HG03571 (cell line): ENCODE measurements at regions not wholly inside any gene's neighbourhood (a gene's known extent, or its start where the extent isn't known, plus 50 kb on each side); places are given as distances from the start of the nearest gene placed in this dataset.

Experiments used
- ATAC-seq: cut with Tn5 transposase; IDR thresholded peaks from one replicate; pipeline ENCODE4 v1.9.1; 2021; ENCODE audit not compliant: unreplicated experiment

DNA sequence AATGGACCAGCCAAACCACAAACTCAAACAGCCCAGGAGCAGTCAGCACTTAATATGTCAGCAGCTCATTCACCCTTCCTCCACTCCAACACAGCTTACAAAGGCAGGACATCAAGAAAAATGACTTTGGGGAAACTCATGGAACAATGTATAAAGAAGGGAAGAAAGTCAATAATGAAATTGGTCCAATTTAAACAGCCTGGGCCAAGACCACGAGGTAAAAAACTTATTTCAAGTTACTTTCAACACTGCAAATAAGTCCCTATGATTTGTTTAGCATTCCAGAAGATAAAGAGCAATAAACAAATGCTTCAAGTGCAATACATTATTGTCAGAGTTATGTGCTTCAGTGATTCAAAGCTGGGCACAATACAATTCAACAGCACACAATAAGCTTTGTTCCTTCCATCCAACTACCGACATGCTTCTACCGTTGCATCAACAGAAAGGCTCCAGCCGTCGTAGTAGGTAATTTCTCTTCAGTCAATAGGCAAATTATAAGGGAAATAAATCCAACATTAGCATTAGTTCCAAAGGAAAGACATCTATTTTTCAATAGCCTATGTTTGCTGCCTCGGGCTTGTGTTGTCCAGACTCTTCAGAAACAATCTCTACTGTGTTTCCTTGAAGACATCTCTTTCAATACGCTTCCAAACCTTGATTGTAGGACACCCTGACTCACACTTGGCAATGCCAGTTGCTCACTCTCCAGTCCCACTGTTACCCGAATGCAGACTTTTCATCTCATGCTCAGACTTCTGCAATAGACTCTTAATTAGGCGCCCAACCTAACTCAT lies 225.7 kb downstream of the NUAK1 start:
- no peak for ATAC-seq

DNA sequence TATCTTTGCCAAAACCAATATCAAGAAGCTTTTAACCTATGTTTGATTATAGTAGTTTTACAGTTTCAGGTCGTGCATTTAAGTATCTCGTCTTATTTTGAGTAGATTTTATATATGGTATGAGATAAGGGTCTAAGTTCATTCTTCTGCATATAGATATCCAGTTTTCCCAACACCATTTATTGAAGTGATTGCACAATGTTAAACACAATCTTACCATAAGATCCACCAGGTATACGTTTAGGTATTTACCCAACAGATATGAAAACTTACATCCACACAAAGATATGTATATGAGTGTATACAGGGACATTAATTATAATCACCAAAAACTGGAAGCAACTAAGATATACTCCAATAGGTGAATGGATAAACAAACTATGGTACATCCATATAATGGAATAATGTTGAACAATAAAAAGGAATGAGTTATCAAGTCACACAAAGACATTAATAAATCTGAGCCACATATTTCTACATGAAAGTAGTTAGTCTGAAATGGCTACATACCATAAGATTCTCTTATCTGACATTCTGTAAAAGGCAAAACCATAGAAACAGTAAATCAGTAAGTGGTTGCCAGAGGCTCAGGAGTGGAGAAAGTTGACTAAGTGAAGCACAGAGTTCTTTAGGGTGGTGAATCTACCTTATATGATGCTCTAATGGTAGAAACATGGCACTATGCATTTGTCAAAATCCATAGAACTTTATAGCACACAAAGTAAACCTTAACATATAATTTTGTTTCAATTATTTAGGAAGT lies 222.6 kb downstream of the NUAK1 start:
- ATAC-seq = no peak

DNA sequence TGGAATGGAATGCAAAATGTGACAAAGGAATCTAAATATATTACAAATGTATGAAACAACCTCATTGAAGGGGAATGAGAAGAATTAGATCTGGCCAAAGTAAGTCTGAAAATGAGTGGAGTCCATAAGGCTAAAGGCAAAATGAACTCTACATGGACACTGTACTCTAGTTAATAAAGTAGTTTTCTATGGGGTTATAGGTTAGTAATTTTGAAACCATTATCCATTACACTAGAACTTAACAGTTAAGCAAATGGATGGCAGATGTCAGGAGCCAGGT lies 222.1 kb downstream of the NUAK1 start:
- ATAC-seq = no peak

DNA sequence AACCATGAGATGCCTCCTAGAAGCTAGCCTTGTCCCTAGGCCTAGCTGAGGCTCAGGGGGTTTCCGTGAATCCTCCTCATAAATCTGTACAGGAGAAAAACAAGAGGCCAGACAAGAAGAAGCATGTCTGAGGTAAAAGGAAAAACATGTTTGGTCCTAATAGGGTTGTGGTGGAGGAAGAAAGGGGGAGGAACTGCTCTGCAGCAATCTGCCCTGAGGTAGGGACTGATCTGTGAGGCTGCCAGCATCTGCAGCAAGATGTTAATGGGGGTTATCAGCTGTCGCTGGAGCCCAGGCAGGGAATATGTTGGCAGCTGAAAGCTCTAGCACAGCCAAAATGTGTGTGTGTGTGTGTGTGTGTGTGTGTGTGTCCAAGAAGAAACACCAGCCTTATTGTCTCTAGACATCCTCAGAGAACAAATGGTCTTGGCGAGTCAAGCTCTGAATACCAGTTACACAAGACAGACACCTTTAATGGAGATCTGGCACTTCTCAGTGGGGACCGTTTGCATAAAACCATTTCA lies 218.5 kb downstream of the NUAK1 start:
- no peak for ATAC-seq

DNA sequence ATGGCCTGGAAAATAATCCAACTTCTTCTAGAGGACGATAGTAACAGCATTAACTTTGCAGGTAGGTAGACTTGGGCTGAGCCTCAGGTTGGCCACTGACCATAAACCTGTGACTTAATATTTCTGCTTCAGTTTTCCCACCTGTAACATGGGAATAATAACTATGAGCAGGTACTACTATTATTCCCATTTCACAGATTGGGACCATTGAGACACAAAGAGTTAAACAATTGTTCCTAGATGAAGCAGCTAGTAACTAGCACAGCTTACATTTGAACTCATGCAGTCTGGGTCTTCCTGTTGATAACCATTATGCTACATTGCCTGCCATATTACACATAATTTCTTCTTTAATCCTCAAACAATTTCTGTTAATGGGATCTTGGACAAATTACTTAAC lies 217.7 kb downstream of the NUAK1 start:
- no peak for ATAC-seq

DNA sequence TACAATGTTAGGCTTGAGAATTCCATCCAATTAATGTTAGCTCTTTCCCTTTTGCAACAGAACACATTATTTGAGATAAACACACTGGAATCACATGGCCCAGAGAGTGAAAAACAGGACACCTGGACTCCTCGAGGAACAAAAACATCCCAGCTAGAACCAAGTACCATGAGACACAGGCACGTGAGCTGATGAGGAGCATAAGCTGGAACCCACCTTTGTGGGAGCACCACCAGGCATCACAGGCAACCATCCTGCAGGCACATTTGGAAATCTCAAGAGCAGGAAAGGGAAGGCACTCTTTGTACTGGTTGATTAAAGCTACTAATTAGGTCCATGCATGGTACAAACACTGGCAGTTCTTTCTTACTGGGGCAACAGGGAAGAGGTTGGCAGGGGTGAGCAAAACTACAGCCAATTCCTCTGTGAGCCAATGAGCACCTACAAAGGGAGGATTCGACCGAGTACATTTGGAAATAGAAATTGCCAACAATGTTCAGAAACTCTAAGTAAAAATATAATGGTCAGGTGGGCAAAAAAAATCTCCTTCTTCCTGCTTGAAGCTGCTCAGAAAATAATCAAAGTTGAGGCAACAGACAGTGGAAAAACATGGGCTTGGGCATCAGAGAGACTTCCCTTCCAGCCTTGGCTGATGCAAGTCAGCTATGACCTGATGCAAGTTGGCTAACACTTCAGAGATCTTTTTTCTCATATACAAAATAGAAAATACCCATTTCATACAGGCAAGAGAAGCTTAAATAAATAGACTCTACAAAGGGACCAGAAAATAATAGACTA lies 216.7 kb downstream of the NUAK1 start:
- ATAC-seq = no peak

DNA sequence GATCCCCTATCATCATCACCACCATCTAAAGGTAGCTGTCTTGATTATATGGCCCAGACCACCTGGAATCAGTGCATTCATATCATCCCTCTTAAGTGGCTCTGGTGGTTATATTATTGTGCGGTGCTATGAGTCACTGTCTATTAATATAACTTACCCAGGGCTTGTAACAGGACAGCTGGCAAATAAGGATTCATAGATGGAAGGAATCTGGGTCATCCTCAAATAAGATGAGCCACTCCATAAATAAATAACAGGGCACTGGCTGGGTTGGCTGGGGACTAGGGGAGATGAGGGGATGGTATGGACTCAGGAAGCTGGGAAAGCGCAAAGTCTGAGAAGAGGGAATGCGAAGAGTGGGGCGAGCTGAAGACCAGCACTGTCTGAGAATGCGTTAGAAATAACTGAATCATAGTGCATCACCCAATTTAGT lies 216.1 kb downstream of the NUAK1 start:
- no peak for ATAC-seq

DNA sequence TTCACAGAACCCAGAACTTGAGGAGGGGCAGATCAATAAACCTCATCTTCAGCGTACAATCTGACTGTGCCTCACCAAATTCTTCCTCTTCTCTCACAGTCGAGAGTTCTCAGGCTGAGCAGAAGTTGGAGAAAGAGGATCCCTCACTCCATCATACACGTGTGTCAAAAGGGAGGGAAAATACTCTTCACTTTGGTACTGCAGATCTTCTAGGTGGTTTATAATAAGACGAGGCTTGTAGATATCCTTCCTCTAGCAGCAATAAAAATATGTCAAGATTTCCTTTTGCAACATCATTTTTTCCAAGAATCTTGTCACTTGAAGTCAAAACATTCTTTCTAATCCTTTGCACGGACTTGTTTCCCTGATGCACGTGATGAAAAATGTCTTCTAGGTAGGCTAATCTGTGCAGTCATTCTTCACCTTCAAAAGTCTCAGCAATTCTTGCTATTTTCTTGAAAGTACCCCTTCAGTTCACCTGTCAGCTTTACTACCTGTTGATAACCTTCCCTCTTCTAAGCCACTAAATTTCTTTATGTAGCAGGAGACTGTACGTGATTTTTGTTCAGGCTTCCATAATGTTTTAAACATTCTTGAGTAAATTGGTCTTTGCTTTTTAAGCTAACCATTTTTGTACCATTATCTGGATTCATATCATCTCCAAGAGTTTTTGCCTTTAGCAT lies 214.1 kb downstream of the NUAK1 start:
- ATAC-seq = no peak

DNA sequence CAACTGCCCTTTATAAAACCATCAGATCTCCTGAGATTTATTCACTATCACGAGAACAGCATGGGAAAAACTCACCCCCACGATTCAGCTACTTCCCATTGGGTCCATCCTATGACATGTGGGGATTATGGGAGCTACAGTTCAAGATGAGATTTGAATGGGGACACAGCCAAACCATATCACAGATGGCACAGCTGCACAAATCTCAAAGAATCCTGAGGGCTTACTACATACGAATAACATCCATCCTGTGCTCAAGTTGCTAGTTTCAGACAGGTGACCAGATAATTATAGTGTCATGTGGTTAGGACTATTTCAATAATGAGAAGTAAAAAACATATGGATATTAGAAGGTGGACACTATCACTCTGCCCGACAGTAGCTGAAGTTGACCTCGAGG lies 211.2 kb downstream of the NUAK1 start:
- no peak for ATAC-seq

DNA sequence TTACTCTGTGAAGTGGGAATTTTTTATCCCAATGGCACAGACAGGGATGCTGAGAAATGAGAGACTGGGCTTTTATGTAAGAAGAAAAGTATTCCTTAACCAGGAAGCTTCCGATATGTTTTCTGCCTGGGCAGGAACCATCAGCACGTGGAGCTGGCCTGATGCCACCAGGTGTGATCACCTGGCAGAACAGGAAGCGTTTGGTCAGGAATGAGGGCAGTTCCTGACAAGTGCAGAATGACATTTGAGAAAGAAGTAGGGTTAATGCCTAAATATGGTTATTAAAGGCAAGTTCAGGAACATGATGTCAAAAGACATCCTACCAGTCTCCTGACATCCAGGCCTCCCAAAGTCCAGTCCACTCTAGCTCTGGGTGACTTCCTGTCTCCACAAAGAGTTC lies 210.3 kb downstream of the NUAK1 start:
- ATAC-seq = no peak

DNA sequence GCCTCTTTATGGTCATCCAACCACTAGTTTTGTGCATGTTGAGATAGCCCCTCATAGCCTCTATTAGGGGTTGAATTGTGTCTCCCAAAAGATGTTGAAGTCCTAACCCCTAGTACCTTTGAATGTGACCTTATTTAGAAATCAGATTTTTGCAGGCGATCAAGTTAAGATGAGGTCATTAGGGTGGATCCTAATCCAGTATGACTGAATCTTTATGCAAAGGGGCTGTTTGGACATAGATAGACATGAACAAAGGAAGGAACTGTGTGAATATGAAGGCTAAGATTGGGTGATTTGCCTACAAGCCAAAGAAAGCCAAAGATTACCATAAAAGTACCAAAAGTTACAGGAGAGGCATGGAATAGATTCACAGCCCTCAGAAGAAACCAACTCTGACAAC lies 209.6 kb downstream of the NUAK1 start:
- no peak for ATAC-seq

DNA sequence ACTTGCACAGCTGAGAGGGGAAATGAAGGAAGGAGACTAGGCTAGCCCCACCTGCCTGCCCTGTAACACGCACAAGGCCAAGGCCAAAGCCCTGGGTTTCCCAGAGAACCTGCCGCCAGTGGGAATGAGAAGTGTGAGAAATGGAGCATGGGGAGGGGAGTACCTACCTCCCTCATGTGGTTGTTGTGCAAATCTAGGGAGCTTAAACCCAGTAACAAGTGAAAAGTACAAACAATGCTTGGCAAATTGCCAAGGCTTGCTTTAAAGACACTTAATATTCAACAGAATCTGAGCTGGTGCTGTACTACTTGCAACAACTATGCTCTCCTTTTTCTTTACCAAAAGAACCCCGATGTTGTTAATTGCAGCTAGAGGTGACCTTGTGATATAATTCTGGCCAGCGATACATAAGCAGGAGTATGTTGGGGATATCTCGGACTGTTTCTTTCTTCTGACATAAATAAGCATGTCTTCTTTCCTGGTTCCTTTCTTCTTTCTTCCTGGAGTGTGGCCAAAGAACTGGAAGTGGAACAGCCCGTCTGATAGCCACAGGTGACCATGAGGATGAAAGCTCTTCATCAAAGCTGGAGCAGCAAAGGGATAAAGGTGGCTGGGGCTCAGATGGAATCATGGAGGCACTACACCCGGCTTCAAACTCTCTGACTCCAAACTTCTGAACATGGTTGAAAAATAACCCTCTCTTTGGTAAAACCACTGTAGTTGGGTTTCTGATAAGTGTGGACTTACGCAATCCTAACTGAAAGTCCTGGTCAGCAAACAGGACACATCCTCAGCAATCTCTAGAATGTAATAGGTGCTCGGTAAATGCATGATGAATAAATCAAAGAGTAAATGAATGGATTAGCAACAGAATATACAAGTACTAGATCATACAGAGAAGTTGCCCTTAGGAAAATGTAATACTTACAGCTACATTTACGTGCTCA lies 207.9 kb downstream of the NUAK1 start:
- ATAC-seq = no peak

DNA sequence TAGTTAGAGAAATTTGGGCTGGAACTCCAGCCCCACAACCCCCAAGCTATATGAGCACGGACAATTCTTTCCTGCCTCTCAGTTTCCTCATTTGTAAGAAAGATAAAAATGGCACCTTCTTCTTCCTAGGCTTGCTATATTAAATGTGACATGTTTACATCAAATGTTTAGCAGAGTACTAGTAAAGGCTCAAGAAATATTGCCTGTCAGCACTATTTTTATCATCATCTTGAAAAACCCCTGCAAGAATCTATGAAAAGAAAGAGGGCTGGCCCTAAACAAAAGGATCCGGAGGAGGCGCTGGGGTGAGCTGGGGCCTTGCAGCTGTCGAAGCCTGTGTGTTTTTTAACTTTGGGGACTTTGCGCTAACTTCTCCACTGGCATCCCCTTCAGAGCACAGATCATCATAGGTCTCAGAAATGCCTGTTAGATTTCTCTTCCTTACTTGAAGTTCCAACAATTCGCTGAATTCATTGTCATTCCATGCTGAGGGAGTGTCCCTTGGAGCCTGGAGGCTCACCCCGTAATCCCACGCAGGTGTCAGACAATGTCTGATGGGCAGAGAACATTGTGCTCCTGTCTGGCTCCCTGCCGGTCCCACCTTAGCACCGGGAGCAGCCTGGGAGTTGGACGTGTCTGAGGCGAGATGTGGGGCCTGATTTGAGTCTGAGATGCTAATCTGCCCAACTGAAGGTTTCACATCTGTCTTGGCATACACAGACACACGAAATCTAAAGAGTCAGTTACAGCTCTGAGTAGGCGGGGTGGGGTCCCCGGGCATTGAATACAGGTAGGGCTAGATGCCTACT lies 206.8 kb downstream of the NUAK1 start:
- no peak for ATAC-seq

DNA sequence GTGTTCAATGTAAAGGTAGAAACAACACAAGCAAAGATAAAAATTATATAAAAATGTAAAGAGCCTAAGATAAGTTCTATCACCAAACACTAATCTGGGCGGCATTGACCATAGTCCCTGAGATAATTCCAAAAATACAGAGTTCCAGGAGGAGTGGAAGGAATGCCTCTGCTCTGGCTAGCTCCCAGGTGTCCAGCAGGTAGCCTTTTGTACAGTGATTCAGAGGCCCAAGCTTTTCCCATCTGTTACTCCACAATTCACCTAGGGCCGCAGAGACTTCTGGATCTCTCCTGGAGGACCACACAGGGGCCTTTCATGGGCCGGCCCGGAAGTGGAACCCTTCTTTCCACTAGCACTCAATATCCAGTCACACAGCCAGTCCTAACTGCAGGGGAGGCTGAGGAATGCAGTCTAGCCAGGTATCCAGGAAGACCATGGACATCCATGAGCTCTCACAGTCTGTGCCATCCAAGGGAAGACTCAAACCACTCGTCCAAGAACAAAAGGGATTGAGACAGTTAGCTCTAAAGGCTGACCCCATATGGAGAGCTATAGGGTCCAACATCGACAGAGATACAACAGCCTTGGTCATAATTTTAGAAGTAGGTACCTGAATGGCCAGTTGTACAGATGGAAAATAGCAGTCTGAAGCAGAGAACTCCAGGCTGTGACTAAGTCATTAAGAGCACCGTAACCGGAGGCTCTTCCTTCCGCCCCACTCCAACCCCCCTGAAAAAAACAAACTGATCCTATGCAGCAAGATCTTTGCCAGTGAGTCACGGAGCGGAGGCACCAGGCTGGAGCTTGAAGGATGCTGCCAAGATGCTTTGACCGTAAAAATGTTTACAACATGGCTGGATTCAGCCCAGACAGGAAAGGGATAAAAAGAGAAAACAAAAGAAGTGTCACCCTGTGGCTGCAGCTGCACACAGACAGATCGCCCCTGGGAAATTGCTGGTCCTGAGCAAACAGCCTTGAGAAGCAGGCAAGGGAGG lies 204.8 kb downstream of the NUAK1 start:
- no peak for ATAC-seq

DNA sequence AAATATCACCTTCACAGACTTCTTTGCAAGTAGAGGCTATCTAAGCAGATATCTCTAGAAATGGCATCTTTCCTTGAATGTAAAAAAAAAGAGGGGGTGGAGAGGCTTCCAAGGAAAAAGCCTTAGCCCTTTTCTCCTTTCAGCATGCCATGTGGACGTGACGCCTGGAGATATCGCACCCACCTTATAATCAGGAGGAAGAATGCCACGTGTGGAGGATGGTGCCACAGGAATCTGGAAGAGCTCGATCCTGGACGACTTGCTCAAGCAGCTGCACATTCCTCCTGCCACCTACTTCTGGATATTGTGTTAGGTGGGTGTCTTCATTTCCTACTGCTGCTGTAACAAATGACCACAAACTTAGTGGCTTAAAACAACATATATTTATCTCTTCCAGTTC lies 203.6 kb downstream of the NUAK1 start:
- no peak for ATAC-seq

DNA sequence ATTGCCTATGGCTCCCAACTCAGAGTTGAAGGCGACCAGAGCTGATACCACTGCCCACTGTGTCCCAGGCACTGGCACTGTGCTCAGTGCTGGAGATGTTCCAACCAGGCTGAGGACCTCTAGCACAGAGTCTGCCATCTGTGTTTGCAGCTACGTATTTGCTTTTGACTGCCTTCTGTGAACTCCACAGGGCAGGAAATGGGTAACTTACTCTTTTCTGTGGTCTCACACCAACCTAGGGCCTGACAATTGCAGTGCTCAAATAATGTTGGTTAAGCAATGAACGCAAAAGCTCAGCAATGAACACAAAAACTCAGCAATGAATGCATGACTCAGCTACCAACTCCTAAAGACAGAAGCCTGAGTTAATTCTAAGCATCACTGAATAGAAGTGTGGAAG lies 202.8 kb downstream of the NUAK1 start:
- ATAC-seq = no peak

DNA sequence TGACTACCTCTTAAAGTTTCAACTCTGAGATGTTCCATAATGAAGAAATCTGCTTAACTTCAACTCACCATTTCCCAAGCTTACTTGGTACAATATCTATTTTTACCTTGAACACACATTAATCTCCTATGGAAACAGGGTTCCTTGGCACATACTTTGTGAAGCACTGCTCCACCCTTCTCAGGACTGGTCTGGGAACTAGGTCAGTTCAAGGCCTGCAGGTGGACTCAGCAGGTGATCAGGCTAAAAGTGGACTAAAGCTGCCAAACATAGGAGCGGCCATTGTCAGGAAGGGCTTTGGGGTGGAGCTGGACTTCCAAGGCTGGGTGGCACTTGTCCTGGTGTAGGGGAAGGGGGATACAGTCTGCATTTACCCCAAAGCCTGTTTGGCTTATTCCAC lies 202.3 kb downstream of the NUAK1 start:
- no peak for ATAC-seq

DNA sequence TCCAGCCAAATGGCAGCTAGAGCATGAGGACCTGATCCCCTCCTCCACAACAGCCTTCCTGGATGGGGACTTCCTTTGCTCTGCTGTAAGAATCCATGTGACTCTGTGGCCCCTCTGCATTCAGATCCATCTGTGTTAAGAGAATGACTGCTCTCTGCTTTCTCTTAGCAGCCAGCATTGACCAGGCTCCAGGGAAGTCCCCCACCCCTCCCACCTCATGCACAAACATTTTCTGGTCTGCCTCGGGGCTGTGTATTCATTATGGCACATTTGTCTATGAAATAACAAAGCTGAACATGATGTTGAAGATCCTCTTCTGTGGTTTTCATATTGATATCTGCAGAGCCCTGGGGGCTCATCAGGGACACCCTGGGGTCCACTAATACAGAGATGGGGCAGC lies 201.7 kb downstream of the NUAK1 start:
- no peak for ATAC-seq
